HG02884 (cell line): ENCODE measurements at regions not wholly inside any gene's neighbourhood (a gene's known extent, or its start where the extent isn't known, plus 50 kb on each side); places are given as distances from the start of the nearest gene placed in this dataset.

Source experiments
- ATAC-seq: cut with Tn5 transposase; IDR thresholded peaks from one replicate; pipeline ENCODE4 v1.9.1; 2021; ENCODE audit warnings: mild to moderate bottlenecking, moderate library complexity; ENCODE audit not compliant: unreplicated experiment

DNA sequence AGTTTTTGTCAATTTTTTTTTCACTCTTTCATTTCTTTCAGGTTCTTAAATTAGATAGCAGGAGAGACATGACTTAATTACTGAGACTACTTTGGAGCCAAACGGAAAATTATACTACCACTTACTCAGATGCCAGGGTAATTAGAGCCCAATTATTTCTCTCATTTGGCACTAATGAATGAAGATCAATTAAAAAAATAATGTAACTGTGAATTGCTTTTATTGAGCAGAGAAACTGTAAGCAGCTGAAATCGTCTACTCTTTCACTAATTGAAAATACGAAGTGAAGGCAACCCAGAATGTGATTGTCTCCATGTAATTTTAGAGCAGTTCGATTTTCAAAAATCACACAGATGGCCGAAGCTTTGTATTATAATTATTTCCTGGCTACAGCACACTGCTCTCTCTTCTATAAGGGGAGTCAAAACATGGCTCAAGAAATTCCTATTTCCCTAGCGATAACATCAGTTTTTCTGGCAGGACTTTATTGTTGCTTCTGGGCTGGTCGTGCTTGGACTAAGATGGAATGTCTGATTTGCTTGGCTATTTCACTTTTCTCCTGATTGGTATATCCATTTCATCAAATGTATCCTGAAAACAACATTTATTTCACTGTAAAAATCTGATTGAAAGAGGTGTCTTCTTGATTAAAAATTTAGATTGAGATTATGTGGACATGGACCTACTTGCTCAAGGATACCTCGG lies 55.8 kb upstream of the PDZRN3 start:
- ATAC-seq, result no peak

DNA sequence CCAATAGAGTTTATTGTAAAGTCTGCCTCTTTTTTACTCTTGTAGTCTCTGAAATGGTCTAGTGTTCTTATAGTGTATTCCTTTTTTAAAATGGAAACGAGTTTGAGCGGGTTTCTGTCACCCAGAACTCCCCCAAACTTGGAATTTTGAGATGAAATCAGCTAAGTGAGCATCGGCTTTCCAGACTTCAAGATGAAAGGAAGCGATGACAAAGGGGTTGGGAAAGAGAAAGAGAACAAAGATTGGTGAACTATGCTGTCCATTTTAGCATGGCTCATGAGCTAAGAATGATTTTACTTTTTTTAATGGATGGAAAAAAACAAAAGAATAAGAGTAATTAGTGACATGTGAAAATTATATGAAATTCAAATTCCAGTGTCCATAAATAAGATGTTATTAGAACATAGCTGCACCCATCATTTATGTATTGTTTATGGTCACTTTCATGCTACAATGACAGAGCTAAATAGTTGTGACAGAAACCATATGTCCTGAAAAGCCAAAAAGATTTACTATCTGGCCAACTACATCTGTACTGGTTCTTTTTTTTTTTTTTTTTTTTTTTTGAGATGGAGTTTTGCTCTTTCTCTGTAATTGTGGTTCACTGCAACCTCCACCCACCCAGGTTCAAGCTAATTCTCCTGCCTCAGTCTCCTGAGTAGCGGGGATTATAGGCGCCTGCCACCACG lies 52.7 kb upstream of the PDZRN3 start:
- ATAC-seq, result no peak
